Ishikawa (cell line): ENCODE measurements at regions not wholly inside any gene's neighbourhood (a gene's known extent, or its start where the extent isn't known, plus 50 kb on each side); places are given as distances from the start of the nearest gene placed in this dataset.

Experiments used
- CEBPB ChIP-seq: IDR thresholded peaks from 2 replicates; pipeline ENCODE4 v1.6.1; 2012
- CREB1 ChIP-seq: IDR thresholded peaks from 2 replicates; pipeline ENCODE4 v1.6.1; 2012; ENCODE audit warnings: low read depth
- EGR1 ChIP-seq: IDR thresholded peaks from 2 replicates; pipeline ENCODE4 v1.6.1; 2012
- EP300 ChIP-seq: IDR thresholded peaks from 2 replicates; pipeline ENCODE4 v1.6.1; 2012; ENCODE audit warnings: borderline replicate concordance
- FOXM1 ChIP-seq: IDR thresholded peaks from 2 replicates; pipeline ENCODE4 v1.6.1; 2012; ENCODE audit warnings: low read depth, borderline replicate concordance
- RAD21 ChIP-seq: IDR thresholded peaks from 2 replicates; pipeline ENCODE4 v1.6.1; 2012; ENCODE audit warnings: low read depth
- TAF1 ChIP-seq: IDR thresholded peaks from 2 replicates; pipeline ENCODE4 v1.6.1; 2012; ENCODE audit warnings: low read depth, mild to moderate bottlenecking
- TCF12 ChIP-seq: IDR thresholded peaks from 2 replicates; pipeline ENCODE4 v1.6.1; 2012; ENCODE audit warnings: low read depth
- TEAD4 ChIP-seq: IDR thresholded peaks from 2 replicates; pipeline ENCODE4 v1.6.1; 2012
- YY1 ChIP-seq: IDR thresholded peaks from 2 replicates; pipeline ENCODE4 v1.6.1; 2012; ENCODE audit warnings: low read depth
- ZBTB7A ChIP-seq: IDR thresholded peaks from 2 replicates; pipeline ENCODE4 v1.6.1; 2012; ENCODE audit warnings: low read depth
- TF ChIP-seq, protein P1 (sequence below): IDR thresholded peaks from 2 replicates; pipeline ENCODE4 v1.6.1; 2012; ENCODE audit warnings: low read depth, mild to moderate bottlenecking
- TF ChIP-seq, protein P2 (sequence below): IDR thresholded peaks from 2 replicates; pipeline ENCODE4 v1.6.1; 2012
- TF ChIP-seq, protein P3 (sequence below): IDR thresholded peaks from 2 replicates; pipeline ENCODE4 v1.6.1; 2012

DNA sequence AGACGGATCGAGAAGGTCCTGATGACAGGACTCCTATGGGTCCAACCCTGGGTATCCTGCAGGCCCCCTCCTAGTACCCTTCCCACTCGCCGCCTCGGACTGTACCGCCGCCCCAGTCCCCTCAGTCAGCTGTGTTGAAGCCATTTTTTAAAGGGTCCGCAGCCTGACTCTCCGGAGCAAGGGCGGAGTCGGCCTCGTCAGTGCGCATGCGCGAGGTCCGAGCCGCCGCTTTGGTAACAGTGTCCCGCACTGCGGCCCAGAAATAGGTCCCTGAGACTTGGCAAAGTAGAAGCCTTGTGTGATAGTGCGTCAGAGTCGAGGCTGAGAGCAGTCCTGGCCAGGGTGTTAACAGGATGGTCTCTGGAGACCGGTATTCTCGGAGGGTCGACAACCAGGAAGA lies 769.0 kb upstream of the ALG10B start:
- TF ChIP-seq, protein P1, sequence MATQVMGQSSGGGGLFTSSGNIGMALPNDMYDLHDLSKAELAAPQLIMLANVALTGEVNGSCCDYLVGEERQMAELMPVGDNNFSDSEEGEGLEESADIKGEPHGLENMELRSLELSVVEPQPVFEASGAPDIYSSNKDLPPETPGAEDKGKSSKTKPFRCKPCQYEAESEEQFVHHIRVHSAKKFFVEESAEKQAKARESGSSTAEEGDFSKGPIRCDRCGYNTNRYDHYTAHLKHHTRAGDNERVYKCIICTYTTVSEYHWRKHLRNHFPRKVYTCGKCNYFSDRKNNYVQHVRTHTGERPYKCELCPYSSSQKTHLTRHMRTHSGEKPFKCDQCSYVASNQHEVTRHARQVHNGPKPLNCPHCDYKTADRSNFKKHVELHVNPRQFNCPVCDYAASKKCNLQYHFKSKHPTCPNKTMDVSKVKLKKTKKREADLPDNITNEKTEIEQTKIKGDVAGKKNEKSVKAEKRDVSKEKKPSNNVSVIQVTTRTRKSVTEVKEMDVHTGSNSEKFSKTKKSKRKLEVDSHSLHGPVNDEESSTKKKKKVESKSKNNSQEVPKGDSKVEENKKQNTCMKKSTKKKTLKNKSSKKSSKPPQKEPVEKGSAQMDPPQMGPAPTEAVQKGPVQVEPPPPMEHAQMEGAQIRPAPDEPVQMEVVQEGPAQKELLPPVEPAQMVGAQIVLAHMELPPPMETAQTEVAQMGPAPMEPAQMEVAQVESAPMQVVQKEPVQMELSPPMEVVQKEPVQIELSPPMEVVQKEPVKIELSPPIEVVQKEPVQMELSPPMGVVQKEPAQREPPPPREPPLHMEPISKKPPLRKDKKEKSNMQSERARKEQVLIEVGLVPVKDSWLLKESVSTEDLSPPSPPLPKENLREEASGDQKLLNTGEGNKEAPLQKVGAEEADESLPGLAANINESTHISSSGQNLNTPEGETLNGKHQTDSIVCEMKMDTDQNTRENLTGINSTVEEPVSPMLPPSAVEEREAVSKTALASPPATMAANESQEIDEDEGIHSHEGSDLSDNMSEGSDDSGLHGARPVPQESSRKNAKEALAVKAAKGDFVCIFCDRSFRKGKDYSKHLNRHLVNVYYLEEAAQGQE: no peak
- TF ChIP-seq YY1 (no peak), FOXM1 (no peak), EP300 (no peak), RAD21 (no peak), CREB1 (no peak), TAF1 (no peak), ZBTB7A (no peak), TCF12 (no peak), TEAD4 (no peak), EGR1 (no peak), CEBPB (no peak)
- TF ChIP-seq, protein P2, sequence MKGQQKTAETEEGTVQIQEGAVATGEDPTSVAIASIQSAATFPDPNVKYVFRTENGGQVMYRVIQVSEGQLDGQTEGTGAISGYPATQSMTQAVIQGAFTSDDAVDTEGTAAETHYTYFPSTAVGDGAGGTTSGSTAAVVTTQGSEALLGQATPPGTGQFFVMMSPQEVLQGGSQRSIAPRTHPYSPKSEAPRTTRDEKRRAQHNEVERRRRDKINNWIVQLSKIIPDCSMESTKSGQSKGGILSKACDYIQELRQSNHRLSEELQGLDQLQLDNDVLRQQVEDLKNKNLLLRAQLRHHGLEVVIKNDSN: no peak
- TF ChIP-seq, protein P3, sequence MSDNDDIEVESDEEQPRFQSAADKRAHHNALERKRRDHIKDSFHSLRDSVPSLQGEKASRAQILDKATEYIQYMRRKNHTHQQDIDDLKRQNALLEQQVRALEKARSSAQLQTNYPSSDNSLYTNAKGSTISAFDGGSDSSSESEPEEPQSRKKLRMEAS: no peak
